ENCODE measurements at regions not wholly inside any gene's neighbourhood (a gene's known extent, or its start where the extent isn't known, plus 50 kb on each side); places are given as distances from the start of the nearest gene placed in this dataset.

DNA sequence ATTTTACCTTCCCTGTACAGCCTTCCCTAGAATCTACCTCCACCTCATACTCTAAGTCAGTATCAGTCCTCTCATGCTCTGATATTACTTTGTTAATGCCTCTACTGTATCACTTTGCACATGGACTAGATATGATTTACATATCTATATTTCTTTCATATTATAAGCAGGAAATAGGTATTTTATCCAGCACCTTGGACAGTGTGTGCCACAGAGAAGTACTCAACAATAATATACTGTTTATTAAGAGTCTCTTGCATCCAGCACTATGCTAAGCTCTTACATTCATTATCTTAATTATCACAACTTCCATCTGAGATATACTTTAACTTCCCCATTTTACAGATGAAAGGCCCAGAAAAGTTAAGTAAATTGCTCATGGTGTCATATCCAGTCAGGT lies 247.9 kb upstream of the DAB1 start:
- Histone ChIP-seq H3K4me3 (ENCODE audit: low read depth in 1 of 3, low read length in 3 of 3) (no peak overlapping the region), H3K9me3 (ENCODE audit: control insufficient read depth in 2 of 2, insufficient read depth in 1 of 2, low read depth in 1 of 2, low read length in 1 of 2) (no peaks in the 10 kb centered on the region), H3K4me1 (ENCODE audit: control insufficient read depth in 3 of 3, insufficient read depth in 2 of 3, low read depth in 1 of 3, low read length in 2 of 3) (no peaks in the 10 kb centered on the region), H3K36me3 (ENCODE audit: control insufficient read depth in 3 of 3, insufficient read depth in 2 of 3, low read depth in 1 of 3, low read length in 3 of 3) (no peaks in the 10 kb centered on the region), H3K27ac (ENCODE audit: low read depth in 1 of 3, low read length in 2 of 3) (no peak overlapping the region), H3K27me3 (ENCODE audit: control insufficient read depth in 3 of 3, insufficient read depth in 3 of 3, low read length in 3 of 3) (no peaks in the 10 kb centered on the region)
- no peak for DNase-seq
- FAIRE-seq, result no peak

DNA sequence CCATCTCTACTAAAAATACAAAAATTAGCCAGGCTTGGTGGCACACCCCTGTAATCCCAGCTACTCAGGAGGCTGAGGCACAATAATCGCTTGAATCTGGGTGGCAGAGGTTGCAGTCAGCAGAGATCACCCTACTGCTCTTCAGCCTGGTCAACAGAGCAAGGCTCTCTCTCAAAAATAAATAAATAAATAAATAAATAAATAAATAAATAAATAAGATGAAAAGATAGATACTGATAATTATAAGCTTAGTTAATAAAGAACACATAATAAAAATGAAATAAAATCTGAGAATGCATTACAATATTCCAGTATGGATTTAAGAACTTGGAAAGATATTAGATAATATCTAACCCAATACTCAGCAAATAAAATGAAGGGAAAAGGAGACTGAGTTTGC lies 235.9 kb upstream of the DAB1 start:
- FAIRE-seq, result no peak
- DNase-seq, result no peak
- Histone ChIP-seq H3K4me3 (ENCODE audit: low read depth in 1 of 3, low read length in 3 of 3) (no peak overlapping the region), H3K27me3 (ENCODE audit: control insufficient read depth in 3 of 3, insufficient read depth in 3 of 3, low read length in 3 of 3) (no peaks in the 10 kb centered on the region), H3K9me3 (ENCODE audit: control insufficient read depth in 2 of 2, insufficient read depth in 1 of 2, low read depth in 1 of 2, low read length in 1 of 2) (no peaks in the 10 kb centered on the region), H3K36me3 (ENCODE audit: control insufficient read depth in 3 of 3, insufficient read depth in 2 of 3, low read depth in 1 of 3, low read length in 3 of 3) (no peaks in the 10 kb centered on the region), H3K4me1 (ENCODE audit: control insufficient read depth in 3 of 3, insufficient read depth in 2 of 3, low read depth in 1 of 3, low read length in 2 of 3) (no peaks in the 10 kb centered on the region), H3K27ac (ENCODE audit: low read depth in 1 of 3, low read length in 2 of 3) (no peak overlapping the region)
- 86 to 95% (median 94%) methylated on average over 1 of the region's 1 CpG for WGBS, 3 donors

GRCh38 chr1:57655161-57655560 lies 231.3 kb upstream of the DAB1 start:
- H3K36me3 ChIP-seq (ENCODE audit: control insufficient read depth in 3 of 3, insufficient read depth in 2 of 3, low read depth in 1 of 3, low read length in 3 of 3), result no peaks in the 10 kb centered on the region
- no peaks in the 10 kb centered on the region for H3K27me3 ChIP-seq (ENCODE audit: control insufficient read depth in 3 of 3, insufficient read depth in 3 of 3, low read length in 3 of 3)
- DNase-seq (no peak), FAIRE-seq (no peak)
- H3K4me3 ChIP-seq (ENCODE audit: low read depth in 1 of 3, low read length in 3 of 3), result no peak overlapping the region
- no peak overlapping the region for H3K27ac ChIP-seq (ENCODE audit: low read depth in 1 of 3, low read length in 2 of 3)
- no peaks in the 10 kb centered on the region for H3K4me1 ChIP-seq (ENCODE audit: control insufficient read depth in 3 of 3, insufficient read depth in 2 of 3, low read depth in 1 of 3, low read length in 2 of 3)
- WGBS, 3 donors, result 55 to 93% (median 92%) methylated on average over 3 of the region's 3 CpGs
- H3K9me3 ChIP-seq (ENCODE audit: control insufficient read depth in 2 of 2, insufficient read depth in 1 of 2, low read depth in 1 of 2, low read length in 1 of 2), result peaks cover 0 to 3% of the 10 kb centered on the region in 2 donors

- no peak overlapping the region for H3K4me3 ChIP-seq (ENCODE audit: low read depth in 1 of 3, low read length in 3 of 3)
- peaks cover 0 to 6% (median 0%) of the 10 kb centered on the region in 3 donors for H3K27me3 ChIP-seq (ENCODE audit: control insufficient read depth in 3 of 3, insufficient read depth in 3 of 3, low read length in 3 of 3)
- FAIRE-seq (no peak), DNase-seq (no peak)
- no peaks in the 10 kb centered on the region for H3K4me1 ChIP-seq (ENCODE audit: control insufficient read depth in 3 of 3, insufficient read depth in 2 of 3, low read depth in 1 of 3, low read length in 2 of 3)
- H3K36me3 ChIP-seq (ENCODE audit: control insufficient read depth in 3 of 3, insufficient read depth in 2 of 3, low read depth in 1 of 3, low read length in 3 of 3), result no peaks in the 10 kb centered on the region
- 90 to 96% (median 91%) methylated on average over 2 of the region's 2 CpGs for WGBS, 3 donors
- no peaks in the 10 kb centered on the region for H3K9me3 ChIP-seq (ENCODE audit: control insufficient read depth in 2 of 2, insufficient read depth in 1 of 2, low read depth in 1 of 2, low read length in 1 of 2)
- H3K27ac ChIP-seq (ENCODE audit: low read depth in 1 of 3, low read length in 2 of 3), result no peak overlapping the region
These were observed 220.8 kb upstream of the DAB1 start for GRCh38 chr1:57644667-57645066.

DNA sequence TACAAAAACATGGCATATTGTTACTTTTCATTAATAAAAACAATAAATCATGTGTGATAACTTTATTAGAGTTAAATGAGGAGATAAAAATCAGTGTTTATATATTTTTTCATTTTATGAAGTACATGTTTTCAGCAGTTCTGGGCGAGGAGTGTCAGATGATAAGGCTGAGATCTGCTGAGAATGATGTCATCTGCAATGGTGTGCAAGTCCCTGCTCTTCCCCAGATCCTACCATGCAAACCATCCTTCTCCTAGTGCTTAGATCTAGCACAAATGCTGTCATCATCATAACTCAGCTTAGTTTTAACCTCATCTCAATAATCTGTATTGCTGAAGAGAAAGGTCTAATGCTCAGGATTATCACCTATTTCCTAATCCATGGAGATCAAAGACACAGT lies 214.4 kb upstream of the DAB1 start:
- Histone ChIP-seq H3K9me3 (ENCODE audit: control insufficient read depth in 2 of 2, insufficient read depth in 1 of 2, low read depth in 1 of 2, low read length in 1 of 2) (no peaks in the 10 kb centered on the region), H3K27ac (ENCODE audit: low read depth in 1 of 3, low read length in 2 of 3) (no peak overlapping the region), H3K4me1 (ENCODE audit: control insufficient read depth in 3 of 3, insufficient read depth in 2 of 3, low read depth in 1 of 3, low read length in 2 of 3) (no peaks in the 10 kb centered on the region), H3K27me3 (ENCODE audit: control insufficient read depth in 3 of 3, insufficient read depth in 3 of 3, low read length in 3 of 3) (peaks cover 0 to 3% (median 0%) of the 10 kb centered on the region in 3 donors), H3K4me3 (ENCODE audit: low read depth in 1 of 3, low read length in 3 of 3) (no peak overlapping the region), H3K36me3 (ENCODE audit: control insufficient read depth in 3 of 3, insufficient read depth in 2 of 3, low read depth in 1 of 3, low read length in 3 of 3) (no peaks in the 10 kb centered on the region)
- DNase-seq (no peak), FAIRE-seq (no peak)
- 12 to 51% (median 27%) methylated on average over 1 of the region's 1 CpG for WGBS, 3 donors

DNA sequence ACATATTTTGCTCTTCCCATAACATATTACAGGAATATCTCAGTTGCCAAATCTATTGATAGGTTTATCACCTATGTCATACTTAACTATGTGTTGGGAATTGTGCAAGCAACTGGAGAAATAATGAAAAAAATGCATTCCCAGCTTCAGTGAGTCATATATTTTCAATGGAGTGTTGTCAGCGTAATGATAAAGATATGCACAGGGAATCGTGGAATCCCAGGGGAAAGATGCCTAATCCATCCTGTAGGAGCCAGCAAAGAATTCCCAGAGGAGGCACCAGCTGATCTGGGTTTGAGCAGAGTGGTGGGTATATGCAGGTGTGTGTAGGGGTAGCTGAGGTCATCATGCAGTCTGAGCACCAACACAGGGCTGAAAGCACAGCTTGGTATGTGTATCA lies 213.3 kb upstream of the DAB1 start:
- no peaks in the 10 kb centered on the region for H3K36me3 ChIP-seq (ENCODE audit: control insufficient read depth in 3 of 3, insufficient read depth in 2 of 3, low read depth in 1 of 3, low read length in 3 of 3)

DNA sequence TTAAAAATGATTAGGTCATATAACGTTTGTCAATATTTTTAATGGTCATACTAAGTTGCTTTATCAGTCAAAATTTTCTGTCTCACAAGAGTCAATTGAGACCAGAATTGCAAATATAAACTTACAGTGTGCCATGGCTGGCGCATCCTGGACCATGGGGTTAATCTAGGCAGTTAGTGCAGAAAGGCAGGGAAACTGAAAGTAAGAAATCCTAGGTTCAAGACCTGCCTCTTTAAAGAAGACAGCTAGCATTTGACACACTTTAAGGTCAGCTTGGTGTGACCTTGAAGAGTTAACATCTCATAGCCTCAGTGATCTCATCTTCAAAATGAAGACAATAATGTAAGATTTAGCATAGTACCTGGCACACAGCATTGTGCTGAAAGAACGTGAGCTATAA lies 210.0 kb upstream of the DAB1 start:
- FAIRE-seq (no peak), DNase-seq (no peak)
- Histone ChIP-seq H3K9me3 (ENCODE audit: control insufficient read depth in 2 of 2, insufficient read depth in 1 of 2, low read depth in 1 of 2, low read length in 1 of 2) (no peaks in the 10 kb centered on the region), H3K4me1 (ENCODE audit: control insufficient read depth in 3 of 3, insufficient read depth in 2 of 3, low read depth in 1 of 3, low read length in 2 of 3) (no peaks in the 10 kb centered on the region), H3K27ac (ENCODE audit: low read depth in 1 of 3, low read length in 2 of 3) (no peak overlapping the region), H3K36me3 (ENCODE audit: control insufficient read depth in 3 of 3, insufficient read depth in 2 of 3, low read depth in 1 of 3, low read length in 3 of 3) (no peaks in the 10 kb centered on the region), H3K27me3 (ENCODE audit: control insufficient read depth in 3 of 3, insufficient read depth in 3 of 3, low read length in 3 of 3) (no peaks in the 10 kb centered on the region), H3K4me3 (ENCODE audit: low read depth in 1 of 3, low read length in 3 of 3) (no peak overlapping the region)
- 28 to 75% (median 63%) methylated on average over 3 of the region's 3 CpGs for WGBS, 3 donors

More for the DNA sequence above, 213.3 kb upstream of the DAB1 start:
- no peaks in the 10 kb centered on the region for H3K27me3 ChIP-seq (ENCODE audit: control insufficient read depth in 3 of 3, insufficient read depth in 3 of 3, low read length in 3 of 3)
- H3K4me1 ChIP-seq (ENCODE audit: control insufficient read depth in 3 of 3, insufficient read depth in 2 of 3, low read depth in 1 of 3, low read length in 2 of 3), result no peaks in the 10 kb centered on the region
- DNase-seq, result no peak
- H3K9me3 ChIP-seq (ENCODE audit: control insufficient read depth in 2 of 2, insufficient read depth in 1 of 2, low read depth in 1 of 2, low read length in 1 of 2), result no peaks in the 10 kb centered on the region
- WGBS, 3 donors, result 33 to 81% (median 62%) methylated on average over 2 of the region's 2 CpGs
- no peak overlapping the region for H3K27ac ChIP-seq (ENCODE audit: low read depth in 1 of 3, low read length in 2 of 3)
- H3K4me3 ChIP-seq (ENCODE audit: low read depth in 1 of 3, low read length in 3 of 3), result no peak overlapping the region
- no peak for FAIRE-seq

DNA sequence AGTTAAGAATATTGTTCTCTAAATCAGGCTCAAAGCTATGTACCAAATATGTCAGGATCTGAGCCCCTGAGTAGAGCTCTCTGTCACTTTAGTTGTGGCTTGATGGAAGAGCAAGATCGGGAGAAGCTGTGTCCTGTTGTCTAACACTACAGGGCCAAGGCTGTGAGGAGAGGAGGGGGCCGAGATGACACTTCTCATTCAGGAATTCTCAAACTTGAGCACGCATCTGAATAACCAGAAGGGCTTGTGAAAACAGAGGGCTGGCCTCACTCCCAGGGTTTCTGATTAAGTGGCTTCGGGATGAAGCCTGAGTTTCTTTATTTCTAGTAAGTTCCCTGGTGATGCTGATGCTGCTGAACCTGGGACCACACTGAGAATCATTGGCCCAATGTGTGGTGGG lies 209.2 kb upstream of the DAB1 start:
- H3K9me3 ChIP-seq (ENCODE audit: control insufficient read depth in 2 of 2, insufficient read depth in 1 of 2, low read depth in 1 of 2, low read length in 1 of 2), result no peaks in the 10 kb centered on the region
- no peak overlapping the region for H3K27ac ChIP-seq (ENCODE audit: low read depth in 1 of 3, low read length in 2 of 3)
- DNase-seq, result no peak
- H3K36me3 ChIP-seq (ENCODE audit: control insufficient read depth in 3 of 3, insufficient read depth in 2 of 3, low read depth in 1 of 3, low read length in 3 of 3), result no peaks in the 10 kb centered on the region
- FAIRE-seq, result no peak
- 46 to 68% (median 58%) methylated on average over 4 of the region's 4 CpGs for WGBS, 3 donors
- no peaks in the 10 kb centered on the region for H3K4me1 ChIP-seq (ENCODE audit: control insufficient read depth in 3 of 3, insufficient read depth in 2 of 3, low read depth in 1 of 3, low read length in 2 of 3)
- no peak overlapping the region for H3K4me3 ChIP-seq (ENCODE audit: low read depth in 1 of 3, low read length in 3 of 3)
- no peaks in the 10 kb centered on the region for H3K27me3 ChIP-seq (ENCODE audit: control insufficient read depth in 3 of 3, insufficient read depth in 3 of 3, low read length in 3 of 3)

- 47 to 86% (median 60%) methylated on average over 3 of the region's 3 CpGs for WGBS, 3 donors
- Histone ChIP-seq H3K27me3 (ENCODE audit: control insufficient read depth in 3 of 3, insufficient read depth in 3 of 3, low read length in 3 of 3) (no peaks in the 10 kb centered on the region), H3K36me3 (ENCODE audit: control insufficient read depth in 3 of 3, insufficient read depth in 2 of 3, low read depth in 1 of 3, low read length in 3 of 3) (no peaks in the 10 kb centered on the region), H3K9me3 (ENCODE audit: control insufficient read depth in 2 of 2, insufficient read depth in 1 of 2, low read depth in 1 of 2, low read length in 1 of 2) (no peaks in the 10 kb centered on the region), H3K4me1 (ENCODE audit: control insufficient read depth in 3 of 3, insufficient read depth in 2 of 3, low read depth in 1 of 3, low read length in 2 of 3) (no peaks in the 10 kb centered on the region), H3K27ac (ENCODE audit: low read depth in 1 of 3, low read length in 2 of 3) (no peak overlapping the region), H3K4me3 (ENCODE audit: low read depth in 1 of 3, low read length in 3 of 3) (no peak overlapping the region)
- no peak for DNase-seq
- no peak for FAIRE-seq
These were observed 208.5 kb upstream of the DAB1 start for GRCh38 chr1:57632401-57632800.

All from small intestine (tissue), 7 donors.